ENCODE measurements at regions not wholly inside any gene's neighbourhood (a gene's known extent, or its start where the extent isn't known, plus 50 kb on each side); places are given as distances from the start of the nearest gene placed in this dataset.

DNA sequence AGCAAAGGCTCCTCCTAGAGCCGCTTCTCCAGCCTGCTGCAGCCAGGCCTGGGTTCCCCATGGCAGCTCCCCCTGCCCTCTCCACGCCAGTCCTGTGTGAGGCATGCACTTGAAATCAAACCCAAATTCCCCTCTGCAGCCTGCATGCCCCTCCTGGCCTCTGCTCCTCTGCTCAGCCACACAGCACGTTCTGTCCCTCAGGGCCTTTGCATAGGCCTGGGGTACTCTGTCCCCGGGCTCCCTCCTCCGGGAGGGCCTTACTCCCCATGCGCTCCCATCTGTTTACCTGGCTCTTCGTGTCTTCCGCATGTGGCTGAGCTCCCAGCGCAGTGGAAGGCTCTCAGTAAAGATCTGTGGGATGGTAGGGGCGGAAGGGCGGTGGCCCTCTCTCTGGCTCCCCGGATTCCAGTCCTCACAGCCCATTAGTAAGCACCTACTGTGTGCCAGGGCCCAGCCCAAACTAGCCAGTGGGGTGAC lies 203.5 kb upstream of the IER5L start:
- TF ChIP-seq, protein P1, sequence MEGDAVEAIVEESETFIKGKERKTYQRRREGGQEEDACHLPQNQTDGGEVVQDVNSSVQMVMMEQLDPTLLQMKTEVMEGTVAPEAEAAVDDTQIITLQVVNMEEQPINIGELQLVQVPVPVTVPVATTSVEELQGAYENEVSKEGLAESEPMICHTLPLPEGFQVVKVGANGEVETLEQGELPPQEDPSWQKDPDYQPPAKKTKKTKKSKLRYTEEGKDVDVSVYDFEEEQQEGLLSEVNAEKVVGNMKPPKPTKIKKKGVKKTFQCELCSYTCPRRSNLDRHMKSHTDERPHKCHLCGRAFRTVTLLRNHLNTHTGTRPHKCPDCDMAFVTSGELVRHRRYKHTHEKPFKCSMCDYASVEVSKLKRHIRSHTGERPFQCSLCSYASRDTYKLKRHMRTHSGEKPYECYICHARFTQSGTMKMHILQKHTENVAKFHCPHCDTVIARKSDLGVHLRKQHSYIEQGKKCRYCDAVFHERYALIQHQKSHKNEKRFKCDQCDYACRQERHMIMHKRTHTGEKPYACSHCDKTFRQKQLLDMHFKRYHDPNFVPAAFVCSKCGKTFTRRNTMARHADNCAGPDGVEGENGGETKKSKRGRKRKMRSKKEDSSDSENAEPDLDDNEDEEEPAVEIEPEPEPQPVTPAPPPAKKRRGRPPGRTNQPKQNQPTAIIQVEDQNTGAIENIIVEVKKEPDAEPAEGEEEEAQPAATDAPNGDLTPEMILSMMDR (conservative IDR thresholded peaks at IDR 0.05) = no peak
- no peak for TF ChIP-seq EZH2 (IDR thresholded peaks at IDR 0.05; ENCODE audit: low read depth)
